Thoracic aorta (tissue), 2 donors: ENCODE measurements at regions not wholly inside any gene's neighbourhood (a gene's known extent, or its start where the extent isn't known, plus 50 kb on each side); places are given as distances from the start of the nearest gene placed in this dataset.
A peak's percentile ranks its signal among the peaks of the same experiment; 100 is the strongest.

Experiments used
- ATAC-seq: fragments of 150-250 bp; one replicate; pipeline ENCODE4 v1.8.0; 2017; ENCODE audit warnings: low read depth; ENCODE audit not compliant: insufficient number of reproducible peaks, low FRiP score
- DNase-seq: peaks from one replicate; pipeline ENCODE4 v3.0.0-alpha.2; 2020; ENCODE audit warnings: low spot score
- H3K27ac ChIP-seq, 2 donors: fragments of 200-600 bp; sonication (generic); 1 replicate in 1 of 2; 2 replicates in 1 of 2; pipeline ENCODE4 v1.5.1; 2016; ENCODE audit warnings: mild to moderate bottlenecking in 2 of 2, moderate library complexity in 2 of 2
- H3K27me3 ChIP-seq: fragments of 200-600 bp; sonication (generic); replicated peaks from 2 replicates; pipeline ENCODE4 v1.6.0; 2016; ENCODE audit warnings: mild to moderate bottlenecking; ENCODE audit not compliant: insufficient read depth
- H3K36me3 ChIP-seq: fragments of 200-600 bp; sonication (generic); one replicate; pipeline ENCODE4 v1.5.1; 2016
- H3K4me1 ChIP-seq, 2 donors: fragments of 200-600 bp; sonication (generic); 1 replicate in 1 of 2; 2 replicates in 1 of 2; pipeline versions ENCODE4 v1.5.1 to v1.6.0; 2016; ENCODE audit warnings: low read depth in 2 of 2, mild to moderate bottlenecking in 1 of 2; ENCODE audit not compliant: control insufficient read depth in 1 of 2
- H3K4me3 ChIP-seq: fragments of 200-600 bp; sonication (generic); 2 replicates; pipeline ENCODE4 v1.5.1; 2016; ENCODE audit warnings: mild to moderate bottlenecking
- H3K9me3 ChIP-seq: fragments of 200-600 bp; sonication (generic); 2 replicates; pipeline ENCODE4 v1.5.1; 2016
- TF ChIP-seq, protein P1 (sequence below): fragments of 200-600 bp; sonication (generic); IDR thresholded peaks from one replicate; pipeline ENCODE4 v1.5.1; 2019; ENCODE audit warnings: antibody characterized with exemption

GRCh38 chr13:34070006-34070405, 252.1 kb downstream of the RFC3 start:
- DNase-seq: no peak
- H3K27me3 ChIP-seq: no peaks in the 10 kb centered on the region
- peaks cover 10% of the 10 kb centered on the region for H3K9me3 ChIP-seq
- H3K27ac ChIP-seq: no peak overlapping the region
- ATAC-seq: no peak
- H3K36me3 ChIP-seq: no peaks in the 10 kb centered on the region
- no peak overlapping the region for H3K4me3 ChIP-seq
- TF ChIP-seq, protein P1, sequence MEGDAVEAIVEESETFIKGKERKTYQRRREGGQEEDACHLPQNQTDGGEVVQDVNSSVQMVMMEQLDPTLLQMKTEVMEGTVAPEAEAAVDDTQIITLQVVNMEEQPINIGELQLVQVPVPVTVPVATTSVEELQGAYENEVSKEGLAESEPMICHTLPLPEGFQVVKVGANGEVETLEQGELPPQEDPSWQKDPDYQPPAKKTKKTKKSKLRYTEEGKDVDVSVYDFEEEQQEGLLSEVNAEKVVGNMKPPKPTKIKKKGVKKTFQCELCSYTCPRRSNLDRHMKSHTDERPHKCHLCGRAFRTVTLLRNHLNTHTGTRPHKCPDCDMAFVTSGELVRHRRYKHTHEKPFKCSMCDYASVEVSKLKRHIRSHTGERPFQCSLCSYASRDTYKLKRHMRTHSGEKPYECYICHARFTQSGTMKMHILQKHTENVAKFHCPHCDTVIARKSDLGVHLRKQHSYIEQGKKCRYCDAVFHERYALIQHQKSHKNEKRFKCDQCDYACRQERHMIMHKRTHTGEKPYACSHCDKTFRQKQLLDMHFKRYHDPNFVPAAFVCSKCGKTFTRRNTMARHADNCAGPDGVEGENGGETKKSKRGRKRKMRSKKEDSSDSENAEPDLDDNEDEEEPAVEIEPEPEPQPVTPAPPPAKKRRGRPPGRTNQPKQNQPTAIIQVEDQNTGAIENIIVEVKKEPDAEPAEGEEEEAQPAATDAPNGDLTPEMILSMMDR: no peak
- H3K4me1 ChIP-seq: no peaks in the 10 kb centered on the region

DNA sequence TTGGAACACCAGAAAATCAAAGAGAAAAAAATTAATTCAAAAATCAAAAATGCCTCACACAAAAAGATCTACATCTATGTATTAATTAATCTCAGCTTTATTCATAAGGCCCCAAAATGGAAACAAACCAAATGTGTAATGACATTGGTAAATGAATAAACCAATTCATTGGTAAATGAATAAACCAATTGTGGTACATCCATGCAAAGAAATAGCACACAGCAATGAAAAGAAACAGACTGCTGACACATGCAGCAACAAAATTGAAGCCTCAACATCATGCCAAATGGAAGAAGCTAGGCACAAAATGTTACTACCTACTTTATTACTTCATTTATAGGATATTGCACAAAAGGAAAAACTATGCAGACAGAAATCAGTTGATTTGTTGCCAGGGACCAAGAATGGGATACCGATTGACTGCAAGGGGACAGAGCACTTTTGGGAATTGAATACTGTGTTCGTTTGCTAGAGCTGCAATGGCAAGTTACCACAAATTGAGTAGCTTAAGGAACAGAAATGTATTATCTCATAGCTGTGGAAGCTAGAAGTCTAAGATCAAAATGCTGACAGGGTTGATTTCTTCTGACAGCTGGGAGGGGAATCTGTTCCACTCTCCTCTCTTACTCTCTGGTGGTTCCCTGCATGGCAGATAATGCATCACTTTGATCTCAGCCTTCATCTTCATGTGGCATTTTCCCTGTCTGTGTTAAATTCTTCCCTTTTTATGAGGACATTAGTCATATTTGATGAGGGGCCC, 252.8 kb downstream of the RFC3 start:
- DNase-seq: no peak

DNA sequence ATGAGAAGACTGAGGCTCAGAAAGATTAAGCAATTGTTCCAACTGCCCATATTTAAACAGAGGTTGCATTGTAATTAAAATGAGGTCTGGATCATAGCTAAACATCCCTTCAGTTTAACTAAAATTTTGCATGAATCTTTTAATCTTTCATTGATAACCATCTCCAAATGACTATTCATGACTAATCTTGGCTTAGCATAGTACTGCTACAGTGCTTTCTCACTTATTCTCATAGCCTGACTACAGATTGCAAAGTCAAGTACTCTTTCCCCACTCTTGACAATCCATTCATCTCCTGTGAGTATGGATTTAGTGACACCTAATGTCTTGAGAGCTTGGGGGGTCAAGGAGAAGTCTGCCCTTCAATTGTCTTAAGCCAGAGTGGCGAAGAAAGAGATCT, 258.4 kb downstream of the RFC3 start:
- TF ChIP-seq, protein P1: no peak
- H3K4me1 ChIP-seq: peaks cover 0 to 9% of the 10 kb centered on the region in 2 donors
- ATAC-seq: no peak
- H3K9me3 ChIP-seq: peaks cover 10% of the 10 kb centered on the region
- no peaks in the 10 kb centered on the region for H3K27me3 ChIP-seq
- no peak for DNase-seq
- H3K4me3 ChIP-seq: no peak overlapping the region
- no peaks in the 10 kb centered on the region for H3K36me3 ChIP-seq
- H3K27ac ChIP-seq: no peak overlapping the region

More for the DNA sequence above, 252.8 kb downstream of the RFC3 start:
- no peaks in the 10 kb centered on the region for H3K4me1 ChIP-seq
- TF ChIP-seq, protein P1: no peak
- ATAC-seq: no peak
- peaks cover 10% of the 10 kb centered on the region for H3K9me3 ChIP-seq
- no peaks in the 10 kb centered on the region for H3K27me3 ChIP-seq
- H3K36me3 ChIP-seq: no peaks in the 10 kb centered on the region
- H3K4me3 ChIP-seq: no peak overlapping the region
- H3K27ac ChIP-seq: no peak overlapping the region

DNA sequence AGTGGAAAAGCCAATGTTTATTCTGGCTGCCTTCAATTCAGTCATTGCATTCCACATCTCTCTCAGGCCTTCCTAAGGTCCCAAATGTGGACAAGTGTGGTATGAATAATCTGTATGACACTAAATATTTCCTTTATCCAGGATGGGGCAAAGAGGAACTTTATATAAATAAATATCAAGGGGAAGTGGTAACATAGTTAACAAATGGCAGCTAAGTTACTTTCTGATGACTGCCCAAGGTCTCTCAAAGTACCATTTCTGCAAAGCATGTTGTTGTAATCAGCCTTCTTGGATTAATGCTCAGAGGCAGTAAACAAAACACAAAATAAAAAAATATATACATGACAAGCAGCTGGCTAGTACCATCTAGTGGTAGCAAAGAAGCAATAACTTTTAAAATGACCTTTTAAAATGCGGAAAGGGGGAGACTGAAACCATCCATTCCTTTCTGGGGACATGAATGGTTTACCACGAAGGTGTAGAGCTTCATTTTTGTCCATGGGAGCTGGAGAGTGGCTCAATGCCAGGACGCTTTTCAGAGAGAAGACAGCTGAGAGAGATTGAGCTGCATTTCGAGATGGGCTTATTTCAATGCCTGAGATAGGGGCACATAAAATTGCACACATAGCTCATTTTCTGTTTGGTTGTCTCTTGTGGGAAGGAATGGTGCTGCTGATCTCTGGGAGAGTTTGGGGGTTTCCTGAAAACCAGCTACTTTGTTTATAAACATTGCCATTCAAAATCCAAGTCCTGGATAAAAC, 259.2 kb downstream of the RFC3 start:
- Histone ChIP-seq H3K27me3 (no peaks in the 10 kb centered on the region), H3K27ac (no peak overlapping the region), H3K4me1 (peaks cover 0 to 9% of the 10 kb centered on the region in 2 donors), H3K36me3 (no peaks in the 10 kb centered on the region), H3K4me3 (no peak overlapping the region), H3K9me3 (peaks cover 10% of the 10 kb centered on the region)
- DNase-seq: no peak
- TF ChIP-seq, protein P1: peak; percentile 35
- ATAC-seq: no peak

- H3K36me3 ChIP-seq: no peaks in the 10 kb centered on the region
- ATAC-seq: no peak
- H3K27me3 ChIP-seq: no peaks in the 10 kb centered on the region
- H3K9me3 ChIP-seq: peaks cover 10% of the 10 kb centered on the region
- TF ChIP-seq, protein P1: no peak
- no peak for DNase-seq
- H3K27ac ChIP-seq: no peak overlapping the region
- H3K4me1 ChIP-seq: peaks cover 0 to 9% of the 10 kb centered on the region in 2 donors
- H3K4me3 ChIP-seq: no peak overlapping the region
These were observed 260.5 kb downstream of the RFC3 start for GRCh38 chr13:34078334-34078999.
